GM18499 (cell line): ENCODE measurements at regions not wholly inside any gene's neighbourhood (a gene's known extent, or its start where the extent isn't known, plus 50 kb on each side); places are given as distances from the start of the nearest gene placed in this dataset.
"Not testable (repeated sequence)": the region's sequence is repeated elsewhere in the genome, so short reads cannot be mapped to it uniquely, and the experiment has no call there.

ENCODE experiments used
- ATAC-seq: cut with Tn5 transposase; IDR thresholded peaks from one replicate; pipeline ENCODE4 v1.9.1; 2021; ENCODE audit warnings: moderate number of reproducible peaks; ENCODE audit not compliant: insufficient read depth, unreplicated experiment

- no peak for ATAC-seq
Measured at GRCh38 chr13:67574320-67575233, 344.4 kb upstream of the PCDH9 start.

- no peak for ATAC-seq
Measured at GRCh38 chr13:67568205-67568604, 338.1 kb upstream of the PCDH9 start.

GRCh38 chr13:67557642-67558241 is 327.6 kb upstream of the PCDH9 start:
- no peak for ATAC-seq

- ATAC-seq: no peak
Measured at GRCh38 chr13:67557118-67557517, 327.0 kb upstream of the PCDH9 start.

GRCh38 chr13:67554746-67555452 is 324.8 kb upstream of the PCDH9 start:
- ATAC-seq: no peak

GRCh38 chr13:67554286-67554685 is 324.1 kb upstream of the PCDH9 start:
- ATAC-seq: no peak

- ATAC-seq: no peak
Measured at GRCh38 chr13:67549331-67549730, 319.2 kb upstream of the PCDH9 start.

GRCh38 chr13:67538906-67539305 is 308.8 kb upstream of the PCDH9 start:
- no peak for ATAC-seq

- no peak for ATAC-seq
Measured at GRCh38 chr13:67520886-67521285, 290.8 kb upstream of the PCDH9 start.

GRCh38 chr13:67519356-67519755 is 289.2 kb upstream of the PCDH9 start:
- ATAC-seq: no peak

GRCh38 chr13:67518785-67519184 is 288.6 kb upstream of the PCDH9 start:
- ATAC-seq: no peak

- no peak for ATAC-seq
Measured at GRCh38 chr13:67515895-67516294, 285.8 kb upstream of the PCDH9 start.

GRCh38 chr13:67509018-67509417 is 278.9 kb upstream of the PCDH9 start:
- ATAC-seq: no peak

GRCh38 chr13:67508275-67508674 is 278.1 kb upstream of the PCDH9 start:
- ATAC-seq: not testable (repeated sequence)

- ATAC-seq: no peak
Measured at GRCh38 chr13:67506407-67506806, 276.3 kb upstream of the PCDH9 start.

GRCh38 chr13:67505376-67505775 is 275.2 kb upstream of the PCDH9 start:
- no peak for ATAC-seq

- ATAC-seq: no peak
Measured at GRCh38 chr13:67498948-67499347, 268.8 kb upstream of the PCDH9 start.

- no peak for ATAC-seq
Measured at GRCh38 chr13:67493835-67494234, 263.7 kb upstream of the PCDH9 start.

- ATAC-seq: no peak
Measured at GRCh38 chr13:67489016-67489415, 258.9 kb upstream of the PCDH9 start.

GRCh38 chr13:67481445-67481844 is 251.3 kb upstream of the PCDH9 start:
- ATAC-seq: no peak

GRCh38 chr13:67474115-67474514 is 244.0 kb upstream of the PCDH9 start:
- no peak for ATAC-seq
